CD4-positive, alpha-beta T cell treated with Interleukin-15 for 1 hour (primary cell): ENCODE measurements at regions not wholly inside any gene's neighbourhood (a gene's known extent, or its start where the extent isn't known, plus 50 kb on each side); places are given as distances from the start of the nearest gene placed in this dataset.

Experiments
- DNase-seq: peaks from one replicate; pipeline ENCODE4 v3.0.0-alpha.2; 2020

GRCh38 chr1:55724551-55725325 is 509.6 kb upstream of the USP24 start:
- DNase-seq = no peak

GRCh38 chr1:55723001-55723400 is 507.8 kb upstream of the USP24 start:
- DNase-seq = no peak

- no peak for DNase-seq
Measured at GRCh38 chr1:55720261-55720660, 505.1 kb upstream of the USP24 start.

GRCh38 chr1:55718758-55719671 is 503.9 kb upstream of the USP24 start:
- no peak for DNase-seq

GRCh38 chr1:55717111-55717510 is 501.9 kb upstream of the USP24 start:
- DNase-seq = no peak

- no peak for DNase-seq
Measured at GRCh38 chr1:55716610-55717009, 501.4 kb upstream of the USP24 start.

- DNase-seq = no peak
Measured at GRCh38 chr1:55716151-55716550, 501.0 kb upstream of the USP24 start.

- no peak for DNase-seq
Measured at GRCh38 chr1:55714230-55714629, 499.1 kb upstream of the USP24 start.

- DNase-seq = no peak
Measured at GRCh38 chr1:55713516-55713915, 498.4 kb upstream of the USP24 start.

- DNase-seq = no peak
Measured at GRCh38 chr1:55712148-55712547, 497.0 kb upstream of the USP24 start.

GRCh38 chr1:55708781-55709180 is 493.6 kb upstream of the USP24 start:
- DNase-seq = no peak

GRCh38 chr1:55707846-55708245 is 492.7 kb upstream of the USP24 start:
- DNase-seq = no peak

GRCh38 chr1:55707196-55707595 is 492.0 kb upstream of the USP24 start:
- no peak for DNase-seq

GRCh38 chr1:55706397-55706796 is 491.2 kb upstream of the USP24 start:
- DNase-seq = no peak

- no peak for DNase-seq
Measured at GRCh38 chr1:55703726-55704363, 488.7 kb upstream of the USP24 start.

GRCh38 chr1:55702064-55702463 is 486.9 kb upstream of the USP24 start:
- DNase-seq = no peak

- no peak for DNase-seq
Measured at GRCh38 chr1:55700359-55701130, 485.4 kb upstream of the USP24 start.

- DNase-seq = no peak
Measured at GRCh38 chr1:55699228-55699627, 484.1 kb upstream of the USP24 start.

GRCh38 chr1:55697997-55698535 is 482.9 kb upstream of the USP24 start:
- DNase-seq = no peak

GRCh38 chr1:55696891-55697290 is 481.7 kb upstream of the USP24 start:
- DNase-seq = no peak

GRCh38 chr1:55696181-55696754 is 481.1 kb upstream of the USP24 start:
- no peak for DNase-seq

- no peak for DNase-seq
Measured at GRCh38 chr1:55695552-55695951, 480.4 kb upstream of the USP24 start.
